ENCODE measurements at regions not wholly inside any gene's neighbourhood (a gene's known extent, or its start where the extent isn't known, plus 50 kb on each side); places are given as distances from the start of the nearest gene placed in this dataset.

- no peak overlapping the region for H3K27ac ChIP-seq
- H3K4me1 ChIP-seq (ENCODE audit: insufficient read depth), result no peaks in the 10 kb centered on the region
- no peaks in the 10 kb centered on the region for H3K36me3 ChIP-seq (replicated peaks; ENCODE audit: insufficient read depth, low read depth)
- H4K20me1 ChIP-seq (ENCODE audit: insufficient read depth, poor library complexity, severe bottlenecking), result no peaks in the 10 kb centered on the region
- TF ChIP-seq, protein P1, sequence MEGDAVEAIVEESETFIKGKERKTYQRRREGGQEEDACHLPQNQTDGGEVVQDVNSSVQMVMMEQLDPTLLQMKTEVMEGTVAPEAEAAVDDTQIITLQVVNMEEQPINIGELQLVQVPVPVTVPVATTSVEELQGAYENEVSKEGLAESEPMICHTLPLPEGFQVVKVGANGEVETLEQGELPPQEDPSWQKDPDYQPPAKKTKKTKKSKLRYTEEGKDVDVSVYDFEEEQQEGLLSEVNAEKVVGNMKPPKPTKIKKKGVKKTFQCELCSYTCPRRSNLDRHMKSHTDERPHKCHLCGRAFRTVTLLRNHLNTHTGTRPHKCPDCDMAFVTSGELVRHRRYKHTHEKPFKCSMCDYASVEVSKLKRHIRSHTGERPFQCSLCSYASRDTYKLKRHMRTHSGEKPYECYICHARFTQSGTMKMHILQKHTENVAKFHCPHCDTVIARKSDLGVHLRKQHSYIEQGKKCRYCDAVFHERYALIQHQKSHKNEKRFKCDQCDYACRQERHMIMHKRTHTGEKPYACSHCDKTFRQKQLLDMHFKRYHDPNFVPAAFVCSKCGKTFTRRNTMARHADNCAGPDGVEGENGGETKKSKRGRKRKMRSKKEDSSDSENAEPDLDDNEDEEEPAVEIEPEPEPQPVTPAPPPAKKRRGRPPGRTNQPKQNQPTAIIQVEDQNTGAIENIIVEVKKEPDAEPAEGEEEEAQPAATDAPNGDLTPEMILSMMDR (IDR thresholded peaks at IDR 0.05; ENCODE audit: poor library complexity), result no peak
- TF ChIP-seq EZH2 (IDR thresholded peaks at IDR 0.05; ENCODE audit: borderline replicate concordance) (no peak), EZH2phosphoT487 (IDR thresholded peaks at IDR 0.05; ENCODE audit: low read depth, severe bottlenecking, unreplicated experiment) (no peak)
- no peaks in the 10 kb centered on the region for H3K9me2 ChIP-seq (replicated peaks; ENCODE audit: insufficient read depth)
- H3K4me3 ChIP-seq, result no peak overlapping the region
- DNase-seq (ENCODE audit: low spot score), result no peak
- no peaks in the 10 kb centered on the region for H3K9me3 ChIP-seq (ENCODE audit: low read depth)
- H3K4me2 ChIP-seq, result no peak overlapping the region
- 94% methylated on average over 3 of the region's 3 CpGs for WGBS (ENCODE audit: low lambda C conversion rate, missing lambda C conversion rate)
- H3K79me2 ChIP-seq, result no peaks in the 10 kb centered on the region
- H3K27me3 ChIP-seq, result no peaks in the 10 kb centered on the region
- H2AFZ ChIP-seq, result no peak overlapping the region
These were observed 161.8 kb downstream of the FAM47A start for GRCh38 chrX:33970028-33970967.

DNA sequence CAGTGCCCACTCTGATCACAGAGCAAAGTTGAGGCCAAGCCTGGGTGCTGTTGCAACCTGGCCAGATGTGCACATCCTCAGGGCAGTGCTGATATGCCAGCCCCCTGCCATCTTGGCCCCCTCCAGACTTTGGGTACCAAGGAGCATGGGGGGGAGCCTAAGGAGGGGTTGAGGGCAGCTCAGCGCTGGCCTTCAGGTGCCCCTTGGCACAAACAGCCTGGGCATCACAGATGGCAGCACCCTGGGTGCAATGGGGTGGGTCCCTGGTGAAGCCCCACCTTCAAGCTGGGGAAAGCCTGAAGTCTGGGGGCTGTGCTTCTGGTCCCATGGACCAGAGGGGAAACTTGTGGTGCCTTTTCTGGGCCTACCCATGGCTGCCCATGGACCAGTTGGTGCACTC, 163.0 kb downstream of the FAM47A start:
- DNase-seq (ENCODE audit: low spot score), result no peak
- WGBS (ENCODE audit: low lambda C conversion rate, missing lambda C conversion rate), result 100% methylated on average over 1 of the region's 1 CpG
- H4K20me1 ChIP-seq (ENCODE audit: insufficient read depth, poor library complexity, severe bottlenecking), result no peaks in the 10 kb centered on the region
- no peaks in the 10 kb centered on the region for H3K9me3 ChIP-seq (ENCODE audit: low read depth)
- H3K27ac ChIP-seq, result no peak overlapping the region
- no peak overlapping the region for H3K4me2 ChIP-seq
- no peak overlapping the region for H2AFZ ChIP-seq
- H3K79me2 ChIP-seq, result no peaks in the 10 kb centered on the region
- TF ChIP-seq EZH2 (IDR thresholded peaks at IDR 0.05; ENCODE audit: borderline replicate concordance) (no peak), EZH2phosphoT487 (IDR thresholded peaks at IDR 0.05; ENCODE audit: low read depth, severe bottlenecking, unreplicated experiment) (no peak)
- TF ChIP-seq, protein P1 (IDR thresholded peaks at IDR 0.05; ENCODE audit: poor library complexity), result no peak
- no peaks in the 10 kb centered on the region for H3K36me3 ChIP-seq (replicated peaks; ENCODE audit: insufficient read depth, low read depth)
- H3K4me3 ChIP-seq, result no peak overlapping the region
- no peaks in the 10 kb centered on the region for H3K9me2 ChIP-seq (replicated peaks; ENCODE audit: insufficient read depth)
- no peaks in the 10 kb centered on the region for H3K4me1 ChIP-seq (ENCODE audit: insufficient read depth)
- H3K27me3 ChIP-seq, result no peaks in the 10 kb centered on the region

GRCh38 chrX:33968611-33969010, 163.5 kb downstream of the FAM47A start:
- TF ChIP-seq EZH2 (IDR thresholded peaks at IDR 0.05; ENCODE audit: borderline replicate concordance), result no peak
- TF ChIP-seq EZH2phosphoT487 (IDR thresholded peaks at IDR 0.05; ENCODE audit: low read depth, severe bottlenecking, unreplicated experiment), result no peak
- TF ChIP-seq, protein P1 (IDR thresholded peaks at IDR 0.05; ENCODE audit: poor library complexity), result no peak
- Histone ChIP-seq H3K4me1 (ENCODE audit: insufficient read depth) (no peaks in the 10 kb centered on the region), H3K27me3 (no peaks in the 10 kb centered on the region), H2AFZ (no peak overlapping the region), H3K4me2 (no peak overlapping the region), H3K79me2 (no peaks in the 10 kb centered on the region), H3K4me3 (no peak overlapping the region), H3K27ac (no peak overlapping the region), H3K9me3 (ENCODE audit: low read depth) (no peaks in the 10 kb centered on the region), H3K9me2 (replicated peaks; ENCODE audit: insufficient read depth) (no peaks in the 10 kb centered on the region), H3K36me3 (replicated peaks; ENCODE audit: insufficient read depth, low read depth) (no peaks in the 10 kb centered on the region), H4K20me1 (ENCODE audit: insufficient read depth, poor library complexity, severe bottlenecking) (no peaks in the 10 kb centered on the region)
- 93% methylated on average over 4 of the region's 4 CpGs for WGBS (ENCODE audit: low lambda C conversion rate, missing lambda C conversion rate)
- no peak for DNase-seq (ENCODE audit: low spot score)
